ENCODE measurements at regions not wholly inside any gene's neighbourhood (a gene's known extent, or its start where the extent isn't known, plus 50 kb on each side); places are given as distances from the start of the nearest gene placed in this dataset.
A peak's percentile ranks its signal among the peaks of the same experiment; 100 is the strongest.

- intact Hi-C loops (cut with micrococcal nuclease; ENCODE audit: unreplicated experiment) (loop anchor here (10.0 kb wide), 1 partner anchor 347 kb away; no protein-coding TSS in a partner anchor), in situ Hi-C loops (cut with HindIII; ENCODE audit: low pct_unique_long_range_greater_than_20kb, low sequenced_read_pairs) (no loop called here)
- Histone ChIP-seq H3K9me3 (ENCODE audit: control insufficient read depth, insufficient read depth, low read depth, low read length) (no peaks in the 10 kb centered on the region), H3K27me3 (ENCODE audit: control insufficient read depth, insufficient read depth, low read length) (no peaks in the 10 kb centered on the region; the same call in 1 of the 2 replicates), H3K4me1 (ENCODE audit: control insufficient read depth, insufficient read depth, low read length) (no peaks in the 10 kb centered on the region), H3K27ac (ENCODE audit: low read length) (no peak overlapping the region), H3K36me3 (ENCODE audit: control insufficient read depth, insufficient read depth, low read length) (no peaks in the 10 kb centered on the region), H3K4me3 (ENCODE audit: low read depth in 2 of 2, low read length in 2 of 2) (no peak overlapping the region)
- ATAC-seq: no peak
- no peak for TF ChIP-seq CTCF (IDR thresholded peaks at IDR 0.05)
- TF ChIP-seq SIN3A (IDR thresholded peaks at IDR 0.05; ENCODE audit: borderline replicate concordance, insufficient read depth, low read depth, low read length): no peak
- TF ChIP-seq TCF7L2 (IDR thresholded peaks at IDR 0.05; ENCODE audit: low read depth, low read length): no peak
- TF ChIP-seq REST (IDR thresholded peaks at IDR 0.05; ENCODE audit: insufficient read depth in 1 of 2, low read depth in 2 of 2, low read length in 1 of 2): no peak
- ChIA-PET CTCF (no interaction called here), POLR2A (no interaction called here)
- no peak for DNase-seq (ENCODE audit: low read depth, low spot score)
- no TSS peak for BruUV-seq (replicated peaks)
These were observed 948.1 kb downstream of the KCNJ2 start for GRCh38 chr17:71117466-71117865.

GRCh38 chr17:71118039-71118438 is 948.7 kb downstream of the KCNJ2 start:
- Histone ChIP-seq H3K4me1 (ENCODE audit: control insufficient read depth, insufficient read depth, low read length) (no peaks in the 10 kb centered on the region), H3K36me3 (ENCODE audit: control insufficient read depth, insufficient read depth, low read length) (no peaks in the 10 kb centered on the region), H3K27me3 (ENCODE audit: control insufficient read depth, insufficient read depth, low read length) (no peaks in the 10 kb centered on the region; the same call in 1 of the 2 replicates), H3K4me3 (ENCODE audit: low read depth in 2 of 2, low read length in 2 of 2) (no peak overlapping the region), H3K27ac (ENCODE audit: low read length) (no peak overlapping the region), H3K9me3 (ENCODE audit: control insufficient read depth, insufficient read depth, low read depth, low read length) (no peaks in the 10 kb centered on the region)
- POLR2A ChIA-PET: interaction anchor here (0.6 kb wide), 1 partner anchor 1317 kb away, joined by 3 read pairs; no protein-coding TSS in a partner anchor
- TF ChIP-seq CTCF (IDR thresholded peaks at IDR 0.05) (peak; percentile 42; the same call in 1 of the 2 replicates), POLR2AphosphoS5 (IDR thresholded peaks at IDR 0.05; ENCODE audit: low read depth, low read length) (no peak)
- CTCF ChIA-PET: interaction anchor here (0.6 kb wide), 1 partner anchor 1374 kb away, joined by 3 read pairs; no protein-coding TSS in a partner anchor
- intact Hi-C loops (cut with micrococcal nuclease; ENCODE audit: unreplicated experiment) (loop anchor here (2.0 to 10.0 kb wide), 2 partner anchors 347 to 1001 kb away; no protein-coding TSS in a partner anchor), in situ Hi-C loops (cut with HindIII; ENCODE audit: low pct_unique_long_range_greater_than_20kb, low sequenced_read_pairs) (no loop called here)
- DNase-seq (ENCODE audit: low read depth, low spot score) (no peak), ATAC-seq (no peak)
- BruUV-seq (replicated peaks): no TSS peak

Measured in Panc1 (cell line).